Natural killer cell treated with Interleukin-12 subunit alpha and Interleukin-12 subunit beta and Interleukin-15 and Interleukin-18, amount 100 ng/mL, for 72 hours (primary cell): ENCODE measurements at regions not wholly inside any gene's neighbourhood (a gene's known extent, or its start where the extent isn't known, plus 50 kb on each side); places are given as distances from the start of the nearest gene placed in this dataset.

Experiments
- ATAC-seq, 2 donors: fragments of 150-1000 bp; cut with Tn5 transposase in 1 of 2; sonication (Bioruptor Pico), chemical (Tn5 transposase) in 1 of 2; 2 replicates each; pipeline ENCODE4 v1.10.0; 2021
- DNase-seq: peaks from one replicate; pipeline ENCODE4 v3.0.0; 2022; ENCODE audit warnings: low spot score
- H3K27ac Mint-ChIP-seq, 2 donors: 1 replicate in 1 of 2; 2 replicates in 1 of 2; pipeline ENCODE4 v1.8.0; 2022; ENCODE audit warnings: mixed read lengths in 2 of 2, mild to moderate bottlenecking in 1 of 2, moderate library complexity in 1 of 2
- H3K27me3 Mint-ChIP-seq, 2 donors: 1 replicate in 1 of 2; 2 replicates in 1 of 2; pipeline ENCODE4 v1.8.0; 2022; ENCODE audit warnings: mixed read lengths in 2 of 2
- H3K36me3 Mint-ChIP-seq: one replicate; pipeline ENCODE4 v1.8.0; 2022; ENCODE audit warnings: mixed read lengths
- H3K4me1 Mint-ChIP-seq, 2 donors: 1 replicate in 1 of 2; 2 replicates in 1 of 2; pipeline ENCODE4 v1.8.0; 2022; ENCODE audit warnings: low read depth in 2 of 2, mixed read lengths in 2 of 2, mild to moderate bottlenecking in 1 of 2
- H3K4me3 Mint-ChIP-seq: one replicate; pipeline ENCODE4 v1.8.0; 2022; ENCODE audit warnings: mixed read lengths
- H3K9me3 Mint-ChIP-seq: 2 replicates; pipeline ENCODE4 v1.8.0; 2022; ENCODE audit warnings: mixed read lengths

DNA sequence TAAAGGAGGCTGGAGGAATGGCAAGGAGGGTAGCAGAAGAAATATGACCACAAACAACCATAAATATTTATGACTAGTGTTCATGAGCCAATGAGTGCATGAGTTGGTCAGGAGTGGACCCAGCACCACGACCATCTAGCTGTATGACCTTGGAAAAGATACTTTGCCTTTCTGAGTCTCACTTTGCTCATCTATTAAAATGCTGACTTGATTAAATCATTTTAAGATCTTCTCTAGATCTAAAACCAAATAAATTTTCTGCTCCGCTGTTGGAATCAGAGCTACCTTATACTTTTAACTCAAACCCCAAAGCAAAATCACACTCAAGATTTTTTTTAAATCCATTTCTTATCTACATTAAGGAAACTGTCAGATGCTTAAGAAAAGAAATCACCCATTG lies 207.0 kb downstream of the GPAM start:
- no peaks in the 10 kb centered on the region for H3K4me1 Mint-ChIP-seq
- H3K9me3 Mint-ChIP-seq = peaks cover 17% of the 10 kb centered on the region
- ATAC-seq = no peak

DNA sequence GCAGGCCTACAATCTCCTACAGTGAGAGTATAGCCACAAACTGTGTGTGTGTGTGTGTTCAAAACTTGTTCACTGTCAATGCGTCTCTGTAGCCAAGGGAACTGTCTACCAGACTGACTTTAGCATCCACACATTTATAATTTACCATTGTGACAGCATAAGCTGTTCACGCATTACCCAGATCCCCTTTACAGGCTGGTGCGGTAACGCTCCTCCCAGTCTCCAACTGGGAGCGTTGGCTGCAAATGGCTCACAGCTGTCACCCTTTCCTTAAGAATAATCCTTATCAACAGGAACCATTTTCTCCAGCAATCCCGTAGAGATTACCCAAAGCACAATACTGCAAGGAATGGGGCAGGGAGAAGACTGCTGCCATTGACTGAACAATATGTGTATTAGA lies 199.5 kb downstream of the GPAM start:
- Mint-ChIP-seq H3K4me3 (no peak overlapping the region), H3K9me3 (peaks cover 12% of the 10 kb centered on the region), H3K36me3 (no peaks in the 10 kb centered on the region), H3K4me1 (no peaks in the 10 kb centered on the region), H3K27me3 (peaks cover 0 to 7% of the 10 kb centered on the region in 2 donors), H3K27ac (no peak overlapping the region)
- ATAC-seq (no peak), DNase-seq (no peak)

More for the DNA sequence above, 207.0 kb downstream of the GPAM start:
- peaks cover 0 to 13% of the 10 kb centered on the region in 2 donors for H3K27me3 Mint-ChIP-seq
- no peak for DNase-seq
- no peaks in the 10 kb centered on the region for H3K36me3 Mint-ChIP-seq
- H3K27ac Mint-ChIP-seq = no peak overlapping the region
- no peak overlapping the region for H3K4me3 Mint-ChIP-seq

DNA sequence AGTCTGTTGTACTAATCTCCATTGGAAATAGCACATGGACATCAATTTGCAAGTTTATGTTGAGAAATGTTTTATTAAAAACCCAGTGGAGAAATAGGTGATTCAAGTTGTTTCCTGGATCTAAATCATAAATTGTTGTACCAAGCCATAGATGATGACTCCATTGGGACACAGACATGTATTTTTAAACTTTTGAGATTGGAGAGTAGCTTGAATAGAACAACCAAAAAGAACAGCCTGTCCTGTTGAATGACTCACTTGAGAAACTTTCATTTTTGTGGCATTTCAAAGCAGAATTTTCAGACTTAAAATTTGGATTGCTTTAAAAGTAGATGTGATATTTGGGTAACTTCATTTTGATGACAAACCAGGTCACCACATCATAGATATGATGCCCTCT lies 197.5 kb downstream of the GPAM start:
- DNase-seq = no peak
- Mint-ChIP-seq H3K9me3 (peaks cover 3% of the 10 kb centered on the region), H3K27me3 (no peaks in the 10 kb centered on the region), H3K4me1 (no peaks in the 10 kb centered on the region), H3K27ac (no peak overlapping the region), H3K4me3 (no peak overlapping the region), H3K36me3 (no peaks in the 10 kb centered on the region)
- no peak for ATAC-seq

DNA sequence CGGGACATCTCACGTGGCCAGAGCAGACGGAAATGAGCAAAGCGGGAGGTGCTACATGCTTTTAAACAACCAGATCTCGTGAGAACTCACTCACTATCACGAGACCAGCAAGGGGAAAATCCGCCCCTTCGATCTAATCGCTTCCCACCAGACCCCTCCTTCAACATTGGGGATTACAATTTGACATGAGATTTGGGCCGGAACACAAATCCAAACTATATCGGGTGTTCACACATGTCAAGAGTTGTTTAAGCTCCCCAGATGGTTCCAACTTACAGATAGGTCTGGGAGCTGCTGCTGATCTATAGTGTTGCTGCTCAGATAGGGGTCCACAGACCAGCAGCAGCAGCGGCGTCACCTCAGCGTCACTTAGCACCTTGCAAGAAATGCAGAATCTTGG lies 194.9 kb downstream of the GPAM start:
- Mint-ChIP-seq H3K27me3 (no peaks in the 10 kb centered on the region), H3K4me3 (no peak overlapping the region), H3K27ac (no peak overlapping the region), H3K4me1 (no peaks in the 10 kb centered on the region), H3K9me3 (peaks cover 7% of the 10 kb centered on the region), H3K36me3 (no peaks in the 10 kb centered on the region)
- DNase-seq = no peak
- no peak for ATAC-seq

DNA sequence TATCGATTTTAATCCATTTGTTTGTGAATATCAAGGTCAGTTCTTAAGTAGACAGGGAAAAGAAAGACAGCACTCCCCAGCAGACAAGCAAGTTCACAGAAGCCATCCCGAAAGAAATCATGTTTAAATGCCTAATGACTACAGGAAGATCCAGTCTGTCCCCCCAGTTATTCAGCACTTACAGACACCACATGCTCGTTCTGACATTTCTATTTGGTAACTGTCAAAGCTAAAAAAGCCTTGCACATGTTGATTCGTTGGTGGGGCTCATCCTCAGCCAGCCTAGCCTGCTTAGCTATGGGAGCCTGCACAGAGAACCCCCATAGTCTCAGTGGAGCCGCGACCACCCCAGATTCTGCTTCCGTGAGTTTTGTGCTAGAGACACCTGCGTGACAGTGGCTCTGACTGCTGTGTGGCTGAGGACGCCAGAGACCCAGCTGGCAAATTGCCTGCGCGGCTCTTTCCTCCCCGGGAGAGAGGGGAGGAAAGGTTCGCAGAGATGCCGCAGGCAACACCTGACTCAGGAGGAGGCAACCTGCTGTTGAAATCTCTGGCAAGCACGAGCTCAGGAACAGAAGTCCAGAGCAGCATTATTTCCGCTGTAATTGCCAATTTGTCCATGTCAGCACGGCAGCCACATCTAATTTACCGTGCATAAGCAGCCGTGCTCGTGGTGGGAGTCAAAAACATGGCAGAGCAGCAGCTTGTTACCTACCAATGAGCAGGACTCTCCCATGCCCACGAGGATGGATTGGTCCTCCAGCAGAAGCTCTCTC lies 194.2 kb downstream of the GPAM start:
- no peak overlapping the region for H3K27ac Mint-ChIP-seq
- H3K4me1 Mint-ChIP-seq = no peaks in the 10 kb centered on the region
- H3K36me3 Mint-ChIP-seq = no peaks in the 10 kb centered on the region
- peaks cover 7% of the 10 kb centered on the region for H3K9me3 Mint-ChIP-seq
- ATAC-seq (no peak), DNase-seq (no peak)
- no peaks in the 10 kb centered on the region for H3K27me3 Mint-ChIP-seq
- H3K4me3 Mint-ChIP-seq = no peak overlapping the region

DNA sequence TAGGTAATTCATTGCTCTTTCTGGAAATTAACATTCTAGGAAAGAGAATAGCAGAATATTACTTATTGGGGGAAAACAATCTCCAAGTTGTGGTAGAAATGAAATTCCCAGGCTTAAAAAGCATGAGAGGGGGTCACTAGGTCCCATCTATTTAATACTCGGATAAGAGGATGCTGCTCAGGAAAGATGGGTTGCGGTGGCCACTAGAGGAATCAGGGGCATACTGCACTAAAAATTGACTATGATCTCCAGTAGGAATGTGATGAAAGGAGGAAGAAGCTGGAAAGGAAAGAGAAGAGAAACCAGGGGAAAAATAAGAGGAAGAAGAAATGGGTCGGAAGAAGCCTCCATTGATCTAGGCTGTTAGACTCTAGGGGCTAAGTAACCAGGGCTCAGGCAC lies 192.8 kb downstream of the GPAM start:
- no peaks in the 10 kb centered on the region for H3K36me3 Mint-ChIP-seq
- H3K27ac Mint-ChIP-seq = no peak overlapping the region
- ATAC-seq (no peak), DNase-seq (no peak)
- H3K27me3 Mint-ChIP-seq = peaks cover 0 to 4% of the 10 kb centered on the region in 2 donors
- no peak overlapping the region for H3K4me3 Mint-ChIP-seq
- H3K9me3 Mint-ChIP-seq = peaks cover 7% of the 10 kb centered on the region
- H3K4me1 Mint-ChIP-seq = no peaks in the 10 kb centered on the region

DNA sequence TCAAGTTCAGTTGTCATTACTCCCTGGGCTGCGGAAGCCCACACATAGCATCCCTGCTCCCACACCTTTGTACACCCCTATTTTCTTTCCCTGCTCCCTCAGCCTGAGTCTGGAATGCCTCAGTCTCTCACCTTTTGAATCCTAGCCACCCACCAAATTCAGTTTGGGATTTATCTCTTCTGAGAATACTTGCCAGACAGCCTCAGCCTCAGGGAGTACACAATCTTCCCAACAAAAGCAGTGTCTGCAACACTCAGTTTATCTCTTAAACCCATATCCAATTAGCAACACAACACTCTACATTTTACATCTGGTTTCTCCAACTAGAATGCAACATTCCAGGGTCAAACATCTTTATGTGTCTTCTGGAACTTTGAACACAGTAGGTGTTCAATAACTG lies 190.2 kb downstream of the GPAM start:
- no peak overlapping the region for H3K27ac Mint-ChIP-seq
- H3K4me3 Mint-ChIP-seq = no peak overlapping the region
- no peaks in the 10 kb centered on the region for H3K4me1 Mint-ChIP-seq
- peaks cover 0 to 5% of the 10 kb centered on the region in 2 donors for H3K27me3 Mint-ChIP-seq
- no peaks in the 10 kb centered on the region for H3K36me3 Mint-ChIP-seq
- DNase-seq = no peak
- no peak for ATAC-seq
- peaks cover 3% of the 10 kb centered on the region for H3K9me3 Mint-ChIP-seq

DNA sequence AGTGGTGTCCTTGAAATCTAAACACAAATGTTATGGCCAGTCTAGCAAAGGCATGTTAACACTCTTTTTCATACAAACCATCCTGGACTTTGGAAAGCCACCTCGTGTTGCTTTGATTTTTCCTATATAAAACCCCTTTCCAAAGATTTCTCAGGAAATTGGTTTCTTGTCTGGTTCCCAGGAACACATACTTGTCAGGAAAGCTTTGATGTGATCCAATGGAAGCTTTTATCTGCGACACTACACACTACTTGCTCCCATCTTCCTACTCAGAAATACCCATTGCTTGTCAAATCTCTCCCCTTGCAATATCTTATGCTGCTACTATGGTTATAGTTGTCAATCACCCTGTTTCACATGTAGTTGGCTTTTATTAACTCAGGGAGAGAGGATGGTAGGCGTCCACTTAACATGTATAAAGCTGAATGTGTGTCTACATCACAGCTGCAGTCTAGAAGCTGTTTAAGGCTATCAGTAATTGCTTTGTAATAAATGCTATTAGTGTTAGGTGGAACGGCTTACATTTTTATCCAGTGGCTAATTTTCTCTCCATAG lies 189.6 kb downstream of the GPAM start:
- Mint-ChIP-seq H3K4me1 (no peaks in the 10 kb centered on the region), H3K4me3 (no peak overlapping the region), H3K9me3 (peaks cover 6% of the 10 kb centered on the region), H3K36me3 (no peaks in the 10 kb centered on the region), H3K27ac (no peak overlapping the region), H3K27me3 (peaks cover 0 to 5% of the 10 kb centered on the region in 2 donors)
- DNase-seq = no peak
- ATAC-seq = no peak

DNA sequence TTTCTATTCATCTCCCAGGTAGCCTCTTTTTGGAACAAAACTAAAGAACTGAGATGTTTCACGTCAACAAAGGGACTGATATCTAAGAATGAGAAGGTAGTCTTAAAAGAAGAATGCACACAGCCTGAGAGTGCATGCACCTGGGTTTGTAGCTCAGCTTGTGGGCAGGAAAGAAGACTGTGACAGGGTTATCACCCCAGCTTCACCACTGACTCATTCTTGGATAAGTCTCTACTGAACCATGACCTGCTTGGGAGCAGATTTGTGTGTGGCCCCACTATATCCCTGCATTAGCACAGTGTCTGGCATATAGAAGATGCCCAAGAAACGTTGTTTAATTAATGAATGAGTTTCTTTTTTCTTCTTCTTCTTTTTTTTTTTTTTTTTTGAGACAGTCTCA lies 187.5 kb downstream of the GPAM start:
- Mint-ChIP-seq H3K4me1 (no peaks in the 10 kb centered on the region), H3K36me3 (no peaks in the 10 kb centered on the region), H3K27ac (no peak overlapping the region), H3K9me3 (peaks cover 7% of the 10 kb centered on the region), H3K27me3 (peaks cover 0 to 12% of the 10 kb centered on the region in 2 donors), H3K4me3 (no peak overlapping the region)
- no peak for DNase-seq
- ATAC-seq = no peak

DNA sequence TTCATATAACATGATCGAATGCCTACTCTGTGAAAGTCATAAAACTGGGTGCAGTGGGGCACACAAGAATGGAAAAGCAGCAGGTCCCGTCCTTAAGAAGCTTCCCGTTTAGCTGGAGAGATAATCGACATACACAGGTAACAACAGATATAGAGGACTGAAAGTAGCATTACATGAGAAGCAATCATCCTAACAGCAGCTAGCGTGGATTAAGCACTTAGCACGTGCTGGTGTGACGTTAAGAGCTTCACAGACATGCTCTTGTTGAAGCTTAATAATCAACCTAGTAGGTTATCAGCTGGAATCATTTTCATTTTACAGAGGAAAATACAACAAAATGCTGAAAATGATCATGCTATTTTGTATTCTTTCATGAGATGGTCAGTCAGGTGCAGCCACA lies 184.8 kb downstream of the GPAM start:
- DNase-seq (no peak), ATAC-seq (no peak)
- Mint-ChIP-seq H3K27ac (no peak overlapping the region), H3K4me3 (no peak overlapping the region), H3K4me1 (no peaks in the 10 kb centered on the region), H3K27me3 (peaks cover 0 to 12% of the 10 kb centered on the region in 2 donors), H3K36me3 (no peaks in the 10 kb centered on the region), H3K9me3 (peaks cover 6% of the 10 kb centered on the region)

DNA sequence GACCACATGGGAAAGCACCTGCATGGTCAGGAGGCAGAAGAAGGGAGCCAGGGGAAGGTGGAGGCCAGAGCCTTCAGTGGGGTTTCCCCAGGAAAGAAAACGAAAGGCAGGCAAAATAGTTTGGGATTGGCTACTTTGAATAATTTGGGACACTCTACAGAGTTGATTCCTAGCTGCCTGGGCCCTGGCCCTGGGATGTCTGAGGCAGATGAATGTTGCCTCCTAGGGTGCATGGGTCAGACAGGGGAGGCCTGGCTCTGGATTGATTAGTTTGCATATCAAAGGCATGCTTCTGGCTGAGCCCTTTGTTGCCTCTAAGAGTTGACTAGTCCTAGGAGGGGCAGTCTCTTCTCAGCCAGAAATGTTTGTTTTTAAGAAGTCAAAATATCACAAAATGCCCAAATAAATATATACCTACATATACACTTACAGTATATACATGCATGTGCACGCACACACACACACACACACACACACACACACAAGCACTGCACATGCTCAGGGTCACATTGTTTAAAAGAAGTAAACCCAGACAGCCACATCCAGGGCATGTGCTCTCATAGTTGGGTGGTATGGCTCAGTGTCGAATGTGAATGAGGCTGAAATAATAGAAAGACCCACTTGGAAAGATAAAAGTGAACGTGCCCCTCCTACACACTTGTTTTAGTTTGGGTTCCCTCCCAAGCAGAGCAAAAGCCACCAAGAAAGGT lies 184.2 kb downstream of the GPAM start:
- Mint-ChIP-seq H3K9me3 (peaks cover 6% of the 10 kb centered on the region), H3K36me3 (no peaks in the 10 kb centered on the region), H3K4me3 (no peak overlapping the region), H3K4me1 (no peaks in the 10 kb centered on the region), H3K27me3 (peaks cover 0 to 12% of the 10 kb centered on the region in 2 donors), H3K27ac (no peak overlapping the region)
- DNase-seq (no peak), ATAC-seq (no peak)

DNA sequence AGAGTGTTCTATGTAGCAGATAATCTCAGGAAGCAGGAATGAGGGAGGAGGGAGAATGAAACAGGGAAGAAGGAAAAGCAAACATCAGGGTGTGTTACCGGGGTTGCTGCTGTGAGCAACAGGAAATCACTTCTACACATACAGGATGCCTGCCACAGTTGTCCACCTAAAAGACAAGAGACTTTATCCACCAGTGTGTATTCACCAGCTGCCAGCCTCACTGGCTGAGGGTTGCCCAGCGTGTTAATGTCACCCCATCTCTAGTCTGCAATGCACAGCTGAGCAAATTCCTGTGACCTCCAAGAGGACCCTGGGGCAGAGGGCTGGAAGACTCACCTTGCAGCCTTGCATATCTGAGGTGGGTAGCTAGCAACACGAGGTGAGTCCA lies 183.7 kb downstream of the GPAM start:
- peaks cover 6% of the 10 kb centered on the region for H3K9me3 Mint-ChIP-seq
- DNase-seq = no peak
- H3K36me3 Mint-ChIP-seq = no peaks in the 10 kb centered on the region
- ATAC-seq = no peak
- no peaks in the 10 kb centered on the region for H3K4me1 Mint-ChIP-seq
- no peak overlapping the region for H3K27ac Mint-ChIP-seq
- H3K27me3 Mint-ChIP-seq = peaks cover 0 to 12% of the 10 kb centered on the region in 2 donors
- H3K4me3 Mint-ChIP-seq = no peak overlapping the region

DNA sequence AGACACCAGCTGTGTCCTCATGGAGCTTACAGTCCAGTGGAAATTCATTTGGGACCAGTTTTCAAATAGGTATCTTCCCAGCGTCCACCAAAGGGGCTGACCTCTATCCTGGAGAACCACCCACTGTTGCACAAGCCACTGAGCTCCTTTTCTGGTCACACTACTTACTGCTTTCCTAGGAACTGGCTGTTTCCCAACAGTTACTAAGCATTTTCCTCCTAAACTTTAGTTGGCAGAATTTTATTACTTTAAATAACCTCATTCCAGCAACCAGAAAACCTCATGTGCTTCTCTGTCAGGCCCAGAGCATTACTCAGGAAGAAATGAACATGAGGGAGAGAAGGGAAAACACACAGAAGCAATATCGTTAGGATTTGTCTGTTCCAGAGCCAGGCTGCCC lies 183.1 kb downstream of the GPAM start:
- Mint-ChIP-seq H3K27me3 (peaks cover 0 to 10% of the 10 kb centered on the region in 2 donors), H3K27ac (no peak overlapping the region), H3K9me3 (peaks cover 6% of the 10 kb centered on the region), H3K36me3 (no peaks in the 10 kb centered on the region), H3K4me1 (no peaks in the 10 kb centered on the region), H3K4me3 (no peak overlapping the region)
- ATAC-seq (no peak), DNase-seq (no peak)

DNA sequence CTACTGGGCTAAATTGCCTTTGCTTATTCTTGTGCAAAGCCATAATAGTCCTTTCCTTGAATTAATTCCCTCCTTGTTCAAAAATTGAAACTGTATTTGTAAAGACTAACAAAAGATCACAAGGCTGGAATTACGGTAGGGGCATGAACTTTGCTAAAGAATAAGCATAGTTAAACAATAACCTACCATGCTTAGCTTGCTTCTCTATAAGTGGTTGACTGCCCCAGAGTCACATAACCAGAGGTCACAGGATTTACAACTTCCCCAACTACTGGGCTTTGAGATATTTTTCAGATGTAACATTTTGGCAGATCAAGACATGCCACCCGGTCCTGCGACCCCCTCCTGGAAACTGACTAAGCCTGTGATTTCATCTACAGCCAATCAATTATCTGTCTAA lies 181.4 kb downstream of the GPAM start:
- Mint-ChIP-seq H3K4me1 (no peaks in the 10 kb centered on the region), H3K27ac (no peak overlapping the region), H3K27me3 (peaks cover 0 to 10% of the 10 kb centered on the region in 2 donors), H3K36me3 (no peaks in the 10 kb centered on the region), H3K9me3 (peaks cover 6% of the 10 kb centered on the region), H3K4me3 (no peak overlapping the region)
- no peak for DNase-seq
- ATAC-seq = no peak
